ENCODE measurements at regions not wholly inside any gene's neighbourhood (a gene's known extent, or its start where the extent isn't known, plus 50 kb on each side); places are given as distances from the start of the nearest gene placed in this dataset.
A peak's percentile ranks its signal among the peaks of the same experiment; 100 is the strongest.

DNA sequence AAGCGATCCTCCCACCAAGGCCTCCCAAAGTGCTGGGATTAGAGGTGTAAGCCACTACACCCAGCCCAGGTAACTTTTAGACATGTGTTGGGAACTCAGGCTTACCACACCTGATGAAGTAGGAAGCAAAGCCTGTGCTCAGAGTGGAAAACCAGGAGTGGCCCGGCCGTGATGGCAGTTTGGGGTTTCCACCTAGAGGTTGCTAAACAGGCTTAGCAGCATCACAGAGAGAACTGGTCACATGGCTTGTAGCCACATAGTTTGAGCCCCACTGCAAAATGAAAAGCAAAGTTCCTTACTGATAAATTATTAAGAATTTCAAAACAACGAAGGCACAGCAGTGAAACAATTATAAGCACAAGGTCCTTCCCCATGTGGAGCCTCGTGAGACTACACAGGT is 142.6 kb upstream of the CXADR start:
- H3K4me1 Mint-ChIP-seq: peaks cover 29% of the 10 kb centered on the region
- H3K4me3 Mint-ChIP-seq: no peak overlapping the region
- TF ChIP-seq, protein P1, sequence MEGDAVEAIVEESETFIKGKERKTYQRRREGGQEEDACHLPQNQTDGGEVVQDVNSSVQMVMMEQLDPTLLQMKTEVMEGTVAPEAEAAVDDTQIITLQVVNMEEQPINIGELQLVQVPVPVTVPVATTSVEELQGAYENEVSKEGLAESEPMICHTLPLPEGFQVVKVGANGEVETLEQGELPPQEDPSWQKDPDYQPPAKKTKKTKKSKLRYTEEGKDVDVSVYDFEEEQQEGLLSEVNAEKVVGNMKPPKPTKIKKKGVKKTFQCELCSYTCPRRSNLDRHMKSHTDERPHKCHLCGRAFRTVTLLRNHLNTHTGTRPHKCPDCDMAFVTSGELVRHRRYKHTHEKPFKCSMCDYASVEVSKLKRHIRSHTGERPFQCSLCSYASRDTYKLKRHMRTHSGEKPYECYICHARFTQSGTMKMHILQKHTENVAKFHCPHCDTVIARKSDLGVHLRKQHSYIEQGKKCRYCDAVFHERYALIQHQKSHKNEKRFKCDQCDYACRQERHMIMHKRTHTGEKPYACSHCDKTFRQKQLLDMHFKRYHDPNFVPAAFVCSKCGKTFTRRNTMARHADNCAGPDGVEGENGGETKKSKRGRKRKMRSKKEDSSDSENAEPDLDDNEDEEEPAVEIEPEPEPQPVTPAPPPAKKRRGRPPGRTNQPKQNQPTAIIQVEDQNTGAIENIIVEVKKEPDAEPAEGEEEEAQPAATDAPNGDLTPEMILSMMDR (IDR thresholded peaks at IDR 0.05; ENCODE audit: unreplicated experiment): no peak
- peak overlapping the region; percentile 41 for H3K27ac Mint-ChIP-seq
- H3K9me3 Mint-ChIP-seq: peaks cover 5% of the 10 kb centered on the region
- H3K27me3 Mint-ChIP-seq (ENCODE audit: low read depth): no peaks in the 10 kb centered on the region
- no peaks in the 10 kb centered on the region for H3K36me3 Mint-ChIP-seq
- DNase-seq (ENCODE audit: low spot score in 2 of 2, unreplicated experiment in 2 of 2): peak in 1 of 2 experiments; percentile 41

DNA sequence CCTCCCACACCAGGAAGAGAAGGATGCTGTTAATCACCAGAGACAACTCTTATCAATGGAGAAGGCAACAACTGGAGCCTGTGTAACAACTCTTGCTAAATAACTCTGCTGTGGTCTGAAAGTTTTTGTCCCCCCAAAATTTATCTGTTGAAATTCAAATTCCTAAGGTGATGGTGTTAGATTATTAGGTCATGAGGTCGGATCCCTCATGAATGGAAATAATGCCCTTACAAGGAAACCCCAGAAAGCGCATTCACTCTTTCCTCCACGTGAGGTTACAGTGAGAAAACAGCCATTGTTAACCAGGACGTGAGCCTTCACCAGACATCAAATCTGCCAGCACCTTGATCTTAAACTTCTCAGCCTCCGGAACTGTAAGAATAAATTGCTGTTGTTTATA is 141.9 kb upstream of the CXADR start:
- H3K36me3 Mint-ChIP-seq: no peaks in the 10 kb centered on the region
- no peaks in the 10 kb centered on the region for H3K27me3 Mint-ChIP-seq (ENCODE audit: low read depth)
- DNase-seq (ENCODE audit: low spot score in 2 of 2, unreplicated experiment in 2 of 2): no peak
- no peak overlapping the region for H3K4me3 Mint-ChIP-seq
- TF ChIP-seq, protein P1 (IDR thresholded peaks at IDR 0.05; ENCODE audit: unreplicated experiment): no peak
- peaks cover 5% of the 10 kb centered on the region for H3K9me3 Mint-ChIP-seq
- H3K27ac Mint-ChIP-seq: peak overlapping the region; percentile 44
- peaks cover 29% of the 10 kb centered on the region for H3K4me1 Mint-ChIP-seq

DNA sequence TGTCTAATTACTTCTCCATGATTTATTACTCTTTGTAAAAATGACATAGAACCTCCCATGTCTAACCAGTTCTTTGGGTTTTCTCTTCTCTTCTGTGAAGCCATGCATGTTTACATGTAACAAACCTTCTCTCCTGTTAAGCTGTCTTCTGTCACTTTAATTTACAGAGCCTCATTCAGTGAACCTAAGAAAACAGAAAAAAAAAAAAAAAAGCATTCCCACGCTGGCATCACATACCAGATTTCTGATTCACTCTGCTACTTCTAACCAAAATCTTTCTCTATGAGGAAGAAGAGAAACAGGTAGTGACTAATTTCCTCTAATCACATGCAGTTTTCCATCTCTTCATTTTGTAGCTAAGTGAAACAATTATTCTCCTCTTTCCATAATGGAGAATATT is 141.4 kb upstream of the CXADR start:
- Mint-ChIP-seq H3K27ac (peak overlapping the region; percentile 44), H3K36me3 (no peaks in the 10 kb centered on the region), H3K27me3 (ENCODE audit: low read depth) (no peaks in the 10 kb centered on the region), H3K4me3 (no peak overlapping the region), H3K4me1 (peaks cover 29% of the 10 kb centered on the region), H3K9me3 (peaks cover 5% of the 10 kb centered on the region)
- TF ChIP-seq, protein P1 (IDR thresholded peaks at IDR 0.05; ENCODE audit: unreplicated experiment): no peak
- DNase-seq (ENCODE audit: low spot score in 2 of 2, unreplicated experiment in 2 of 2): no peak

DNA sequence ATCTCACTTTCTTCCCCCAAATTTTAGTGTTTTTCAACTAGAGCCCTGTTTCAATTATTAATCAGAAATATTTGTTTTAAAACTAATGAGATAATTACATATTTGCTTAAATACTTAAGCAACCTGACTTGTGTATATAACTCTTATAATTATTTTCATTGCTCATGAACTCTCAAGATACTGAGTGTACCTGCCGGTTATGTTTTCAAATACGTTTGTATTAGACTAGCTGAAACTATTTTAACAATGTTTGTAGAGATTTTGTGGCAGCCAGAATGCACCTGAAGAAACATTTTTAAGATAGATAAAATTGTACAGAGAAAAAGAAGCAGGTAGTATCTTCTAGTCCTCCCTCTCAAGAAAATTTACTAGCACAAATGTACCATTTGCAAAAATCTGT is 140.6 kb upstream of the CXADR start:
- H3K36me3 Mint-ChIP-seq: no peaks in the 10 kb centered on the region
- TF ChIP-seq, protein P1 (IDR thresholded peaks at IDR 0.05; ENCODE audit: unreplicated experiment): no peak
- no peak overlapping the region for H3K27ac Mint-ChIP-seq

DNA sequence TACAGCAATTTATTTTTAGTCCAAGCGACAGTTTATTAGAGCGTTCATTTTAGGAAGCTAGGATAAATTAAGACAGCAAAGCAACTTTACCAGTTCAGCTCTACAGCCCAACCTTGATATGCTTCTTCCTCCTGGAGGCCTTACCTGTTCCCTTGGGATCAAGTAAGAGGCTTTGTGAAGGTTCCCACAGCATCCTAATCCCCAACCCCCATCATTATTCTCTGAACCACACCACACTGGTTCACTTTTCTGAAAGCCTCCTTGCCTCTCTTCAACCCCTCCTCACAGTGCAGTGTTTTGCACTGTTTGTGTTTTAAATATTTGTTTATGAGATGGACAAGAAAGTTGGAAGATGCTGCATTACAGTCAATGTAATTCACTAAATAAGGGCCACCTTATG is 126.3 kb upstream of the CXADR start:
- Mint-ChIP-seq H3K27me3 (ENCODE audit: low read depth) (no peaks in the 10 kb centered on the region), H3K36me3 (peaks cover 2% of the 10 kb centered on the region), H3K9me3 (peaks cover 6% of the 10 kb centered on the region), H3K4me3 (no peak overlapping the region), H3K27ac (no peak overlapping the region), H3K4me1 (no peaks in the 10 kb centered on the region)
- DNase-seq (ENCODE audit: low spot score in 2 of 2, unreplicated experiment in 2 of 2): no peak
- TF ChIP-seq, protein P1 (IDR thresholded peaks at IDR 0.05; ENCODE audit: unreplicated experiment): no peak

More for the DNA sequence above, 140.6 kb upstream of the CXADR start:
- no peak overlapping the region for H3K4me3 Mint-ChIP-seq
- H3K27me3 Mint-ChIP-seq (ENCODE audit: low read depth): no peaks in the 10 kb centered on the region
- DNase-seq (ENCODE audit: low spot score in 2 of 2, unreplicated experiment in 2 of 2): no peak
- H3K4me1 Mint-ChIP-seq: peaks cover 29% of the 10 kb centered on the region
- peaks cover 5% of the 10 kb centered on the region for H3K9me3 Mint-ChIP-seq

DNA sequence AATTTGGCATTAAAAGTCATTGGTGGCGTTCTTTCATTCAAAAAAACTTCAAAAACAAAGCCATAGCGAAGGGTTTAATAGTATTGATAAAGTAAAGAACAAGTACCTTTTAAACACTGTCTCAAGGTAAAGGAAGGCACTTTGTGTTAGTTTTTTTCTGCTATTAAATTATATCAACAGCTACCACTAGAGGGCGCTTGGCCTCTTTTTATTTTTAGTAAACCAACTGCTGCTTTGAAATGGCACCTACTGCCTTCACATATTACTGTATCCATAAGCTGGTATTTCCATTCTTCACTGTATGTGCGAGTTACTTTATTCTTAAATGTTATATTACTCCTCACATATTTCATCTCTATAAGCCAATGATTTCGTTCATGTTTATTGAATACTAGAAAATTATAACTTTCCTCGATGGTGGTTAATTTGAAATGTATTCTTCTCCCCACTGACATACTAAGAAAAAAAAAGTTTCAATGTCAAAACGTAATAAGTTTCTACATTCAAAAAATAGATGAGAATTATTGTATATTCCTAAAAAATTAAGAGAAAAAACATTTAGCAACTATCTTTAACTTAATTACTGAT is 125.7 kb upstream of the CXADR start:
- H3K4me3 Mint-ChIP-seq: no peak overlapping the region
- peak in 1 of 2 experiments; percentile 51 for DNase-seq (ENCODE audit: low spot score in 2 of 2, unreplicated experiment in 2 of 2)
- H3K9me3 Mint-ChIP-seq: peaks cover 3% of the 10 kb centered on the region

More for the DNA sequence above, 125.7 kb upstream of the CXADR start:
- Mint-ChIP-seq H3K27ac (no peak overlapping the region), H3K36me3 (peaks cover 2% of the 10 kb centered on the region), H3K4me1 (no peaks in the 10 kb centered on the region), H3K27me3 (ENCODE audit: low read depth) (no peaks in the 10 kb centered on the region)
- TF ChIP-seq, protein P1 (IDR thresholded peaks at IDR 0.05; ENCODE audit: unreplicated experiment): peak; percentile 99

Measured in mesothelial cell of epicardium (in vitro differentiated cells).